ENCODE measurements at regions not wholly inside any gene's neighbourhood (a gene's known extent, or its start where the extent isn't known, plus 50 kb on each side); places are given as distances from the start of the nearest gene placed in this dataset.

DNA sequence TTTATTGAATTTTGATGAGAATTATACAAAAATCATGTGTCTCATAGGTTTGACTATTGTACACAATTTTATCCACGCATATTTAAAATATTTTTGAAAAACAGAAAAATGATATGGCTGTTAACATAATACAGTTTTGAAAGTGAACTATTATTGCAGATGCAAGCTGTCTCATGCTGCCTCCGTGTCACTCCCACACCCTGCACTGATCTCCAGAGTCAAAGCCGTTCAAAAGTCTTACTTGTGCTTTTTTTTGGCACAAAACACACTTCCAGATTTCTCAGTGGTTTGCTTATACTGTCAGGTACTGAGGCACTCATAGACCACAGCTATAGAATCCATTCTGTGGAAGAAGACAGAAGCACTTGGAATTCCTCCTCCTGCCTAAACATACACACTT, 243.1 kb upstream of the ADARB2 start:
- H3K27me3 ChIP-seq, result no peaks in the 10 kb centered on the region
- no peak overlapping the region for H3K27ac ChIP-seq
- DNase-seq (ENCODE audit: low spot score in 2 of 2), result no peak
- H3K4me1 ChIP-seq, result no peaks in the 10 kb centered on the region
- H3K9me3 ChIP-seq, result peaks cover 15% of the 10 kb centered on the region
- 44% methylated on average over 3 of the region's 3 CpGs for WGBS
- TF ChIP-seq EP300 (IDR thresholded peaks at IDR 0.05) (no peak), POLR2AphosphoS5 (IDR thresholded peaks at IDR 0.05) (no peak), POLR2A (IDR thresholded peaks at IDR 0.05) (no peak), CTCF (IDR thresholded peaks at IDR 0.05) (no peak)
- H3K4me3 ChIP-seq, result no peak overlapping the region
- no peaks in the 10 kb centered on the region for H3K36me3 ChIP-seq

DNA sequence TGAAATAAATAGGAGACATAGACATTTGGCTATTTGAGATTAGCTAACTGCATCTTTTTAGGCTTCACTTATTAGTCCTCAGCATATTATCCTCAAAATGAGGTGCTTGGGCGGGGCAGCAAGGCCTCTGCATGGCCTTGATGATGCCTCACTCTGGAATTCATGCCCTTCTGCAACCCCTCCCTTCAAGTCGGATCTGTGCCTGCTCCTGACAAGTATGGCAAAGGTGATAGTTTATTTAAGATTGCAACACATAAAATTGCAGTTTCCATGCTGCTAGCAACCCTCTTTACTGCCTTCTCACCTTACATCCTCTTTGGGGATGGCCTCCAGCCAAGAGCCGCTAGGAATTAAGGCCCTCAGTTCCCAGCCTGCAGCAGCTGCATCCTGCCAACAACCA, 241.3 kb upstream of the ADARB2 start:
- Histone ChIP-seq H3K27ac (no peak overlapping the region), H3K36me3 (no peaks in the 10 kb centered on the region), H3K4me1 (no peaks in the 10 kb centered on the region), H3K27me3 (no peaks in the 10 kb centered on the region), H3K4me3 (no peak overlapping the region), H3K9me3 (peaks cover 15% of the 10 kb centered on the region)
- TF ChIP-seq POLR2A (IDR thresholded peaks at IDR 0.05), result no peak
- TF ChIP-seq POLR2AphosphoS5 (IDR thresholded peaks at IDR 0.05), result no peak
- TF ChIP-seq EP300 (IDR thresholded peaks at IDR 0.05), result no peak
- TF ChIP-seq CTCF (IDR thresholded peaks at IDR 0.05), result no peak
- 61% methylated on average over 3 of the region's 3 CpGs for WGBS
- no peak for DNase-seq (ENCODE audit: low spot score in 2 of 2)

GRCh38 chr10:1977461-1977860, 240.1 kb upstream of the ADARB2 start:
- TF ChIP-seq CTCF (IDR thresholded peaks at IDR 0.05) (no peak), POLR2AphosphoS5 (IDR thresholded peaks at IDR 0.05) (no peak), POLR2A (IDR thresholded peaks at IDR 0.05) (no peak), EP300 (IDR thresholded peaks at IDR 0.05) (no peak)
- no peaks in the 10 kb centered on the region for H3K36me3 ChIP-seq
- H3K4me1 ChIP-seq, result no peaks in the 10 kb centered on the region
- DNase-seq (ENCODE audit: low spot score in 2 of 2), result no peak
- H3K9me3 ChIP-seq, result peaks cover 15% of the 10 kb centered on the region
- no peak overlapping the region for H3K4me3 ChIP-seq
- WGBS, result 76% methylated on average over 1 of the region's 1 CpG
- H3K27me3 ChIP-seq, result no peaks in the 10 kb centered on the region
- no peak overlapping the region for H3K27ac ChIP-seq

DNA sequence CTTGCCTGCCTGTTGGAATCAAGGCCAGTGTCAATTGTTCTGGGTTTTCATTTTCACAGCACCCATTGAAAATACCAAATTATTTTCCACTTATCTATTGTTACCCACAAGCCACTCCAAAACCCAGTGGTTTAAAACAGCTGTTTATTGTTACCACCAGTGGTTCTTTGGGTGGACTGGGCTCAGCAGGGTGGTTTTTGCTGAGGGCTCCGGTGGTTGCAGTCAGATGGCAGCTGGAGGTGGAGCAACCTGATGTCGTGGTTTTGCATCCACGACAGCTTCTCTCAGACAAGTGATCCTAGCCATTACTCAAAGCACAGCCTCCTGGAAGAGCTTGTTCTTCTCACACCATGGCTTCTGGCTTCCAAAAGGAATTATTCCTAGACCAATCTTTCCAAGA, 235.1 kb upstream of the ADARB2 start:
- H3K27me3 ChIP-seq, result no peaks in the 10 kb centered on the region
- no peak overlapping the region for H3K4me3 ChIP-seq
- no peaks in the 10 kb centered on the region for H3K36me3 ChIP-seq
- 86% methylated on average over 3 of the region's 3 CpGs for WGBS
- no peak overlapping the region for H3K27ac ChIP-seq
- H3K9me3 ChIP-seq, result no peaks in the 10 kb centered on the region
- no peak for DNase-seq (ENCODE audit: low spot score in 2 of 2)
- TF ChIP-seq POLR2AphosphoS5 (IDR thresholded peaks at IDR 0.05), result no peak
- TF ChIP-seq CTCF (IDR thresholded peaks at IDR 0.05), result no peak
- no peak for TF ChIP-seq EP300 (IDR thresholded peaks at IDR 0.05)
- TF ChIP-seq POLR2A (IDR thresholded peaks at IDR 0.05), result no peak
- no peaks in the 10 kb centered on the region for H3K4me1 ChIP-seq

- Histone ChIP-seq H3K9me3 (no peaks in the 10 kb centered on the region), H3K4me3 (no peak overlapping the region), H3K4me1 (no peaks in the 10 kb centered on the region), H3K27me3 (no peaks in the 10 kb centered on the region), H3K36me3 (no peaks in the 10 kb centered on the region), H3K27ac (no peak overlapping the region)
- WGBS, result 65% methylated on average over 14 of the region's 14 CpGs
- TF ChIP-seq CTCF (IDR thresholded peaks at IDR 0.05), result no peak
- no peak for TF ChIP-seq POLR2AphosphoS5 (IDR thresholded peaks at IDR 0.05)
- TF ChIP-seq POLR2A (IDR thresholded peaks at IDR 0.05), result no peak
- no peak for TF ChIP-seq EP300 (IDR thresholded peaks at IDR 0.05)
- DNase-seq (ENCODE audit: low spot score in 2 of 2), result no peak
These were observed 231.1 kb upstream of the ADARB2 start for GRCh38 chr10:1968257-1969033.

Data from suprapubic skin (tissue), 4 donors.